Duodenal mucosa (tissue), 2 donors: ENCODE measurements at regions not wholly inside any gene's neighbourhood (a gene's known extent, or its start where the extent isn't known, plus 50 kb on each side); places are given as distances from the start of the nearest gene placed in this dataset.

Experiments used
- H3K27ac ChIP-seq: one replicate; pipeline ENCODE4 v1.7.0; 2013; ENCODE audit warnings: low read depth, low read length
- H3K27me3 ChIP-seq, 2 donors: one replicate each; pipeline ENCODE4 v1.7.0; 2013; ENCODE audit warnings: low read length in 2 of 2, control low read depth in 1 of 2; ENCODE audit not compliant: insufficient read depth in 2 of 2, control insufficient read depth in 1 of 2
- H3K36me3 ChIP-seq, 2 donors: one replicate each; pipeline ENCODE4 v1.7.0; 2013; ENCODE audit warnings: low read length in 2 of 2, control low read depth in 1 of 2; ENCODE audit not compliant: insufficient read depth in 2 of 2, control insufficient read depth in 1 of 2
- H3K4me1 ChIP-seq, 2 donors: one replicate each; pipeline ENCODE4 v1.7.0; 2013; ENCODE audit warnings: low read length in 2 of 2, control low read depth in 1 of 2; ENCODE audit not compliant: insufficient read depth in 2 of 2, control insufficient read depth in 1 of 2
- H3K4me3 ChIP-seq, 2 donors: one replicate each; pipeline ENCODE4 v1.7.0; 2013; ENCODE audit warnings: low read length in 2 of 2, low read depth in 1 of 2
- H3K9ac ChIP-seq, 2 donors: one replicate each; pipeline ENCODE4 v1.7.0; 2013; ENCODE audit warnings: low read length in 2 of 2, low read depth in 1 of 2
- H3K9me3 ChIP-seq, 2 donors: one replicate each; pipeline ENCODE4 v1.7.0; 2013; ENCODE audit warnings: low read length in 2 of 2, control low read depth in 1 of 2; ENCODE audit not compliant: control insufficient read depth in 1 of 2

DNA sequence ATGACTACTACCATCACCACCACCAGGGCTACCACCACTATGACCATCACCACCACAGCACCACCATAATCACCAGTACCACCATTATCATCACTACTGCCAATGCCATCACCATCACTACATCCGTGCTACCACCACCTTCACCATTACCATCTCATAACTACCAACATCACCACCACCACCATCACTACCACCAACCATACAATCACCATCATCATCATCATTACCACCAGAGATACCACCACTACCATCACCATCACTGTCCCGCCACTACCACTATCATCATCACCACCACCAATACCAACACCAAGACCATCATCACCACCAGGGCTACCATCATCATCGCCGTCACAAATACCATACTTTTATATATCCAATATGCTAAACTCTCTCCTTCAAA lies 369.6 kb upstream of the DYNLRB2 start:
- Histone ChIP-seq H3K9me3 (no peaks in the 10 kb centered on the region), H3K27me3 (no peaks in the 10 kb centered on the region), H3K27ac (no peak overlapping the region), H3K9ac (no peak overlapping the region), H3K4me1 (no peaks in the 10 kb centered on the region), H3K4me3 (no peak overlapping the region), H3K36me3 (no peaks in the 10 kb centered on the region)

DNA sequence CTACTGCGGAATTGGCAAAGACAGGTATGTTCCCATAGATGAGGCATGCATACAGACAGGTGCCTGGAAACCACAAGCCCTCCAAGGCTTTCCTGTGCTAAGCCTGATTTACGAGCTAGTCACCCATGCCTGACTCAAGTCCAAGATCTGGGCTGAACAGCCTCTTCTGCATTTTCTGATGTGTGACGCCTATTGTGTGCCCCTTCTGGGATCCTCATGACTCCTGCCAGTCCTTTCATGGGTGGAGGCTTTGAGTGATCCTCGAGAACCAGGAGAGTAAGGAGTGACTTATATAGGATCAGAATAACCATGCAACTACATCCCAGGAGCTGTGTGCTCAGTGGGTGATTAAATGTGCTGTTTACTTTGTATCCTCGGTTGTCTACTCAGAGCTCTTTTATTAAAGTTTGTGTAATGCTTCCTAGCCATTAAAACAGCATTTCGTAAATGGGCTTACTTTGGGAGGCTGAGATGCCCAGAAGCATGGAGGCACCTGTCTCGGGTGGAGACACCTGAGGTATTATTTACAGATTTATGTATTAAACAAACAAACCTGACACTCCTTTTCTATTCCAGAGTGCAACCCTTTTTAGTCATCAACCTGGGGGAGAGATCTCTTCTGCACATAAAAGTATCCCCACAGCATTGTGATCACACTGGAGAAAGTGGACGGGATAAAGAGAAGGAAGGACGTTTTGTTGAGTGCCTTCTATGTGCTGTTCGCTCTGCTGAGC lies 373.0 kb upstream of the DYNLRB2 start:
- Histone ChIP-seq H3K4me3 (no peak overlapping the region), H3K36me3 (no peaks in the 10 kb centered on the region), H3K27ac (no peak overlapping the region), H3K4me1 (no peaks in the 10 kb centered on the region), H3K27me3 (no peaks in the 10 kb centered on the region), H3K9ac (no peak overlapping the region), H3K9me3 (no peaks in the 10 kb centered on the region)

DNA sequence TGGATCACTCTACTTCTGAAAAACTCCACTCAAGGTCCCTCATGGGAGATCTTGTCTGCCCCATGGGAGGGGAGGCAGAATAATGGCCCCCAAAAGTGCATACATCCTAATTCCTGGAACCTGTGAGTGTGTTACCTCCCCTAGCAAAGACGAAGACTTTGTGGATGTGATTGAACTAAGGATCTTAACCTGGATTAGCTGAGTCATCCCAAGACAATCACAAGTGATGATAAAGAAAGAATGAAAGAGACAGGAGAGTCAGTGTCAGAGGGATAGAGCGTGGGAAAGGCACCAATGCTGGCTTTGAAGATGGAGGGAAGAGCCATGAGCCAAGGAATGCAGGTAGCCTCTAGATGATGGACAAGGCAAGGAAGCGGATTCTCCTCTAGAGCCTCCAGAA lies 374.7 kb upstream of the DYNLRB2 start:
- Histone ChIP-seq H3K4me1 (no peaks in the 10 kb centered on the region), H3K36me3 (no peaks in the 10 kb centered on the region), H3K9ac (no peak overlapping the region), H3K4me3 (no peak overlapping the region), H3K27ac (no peak overlapping the region), H3K9me3 (no peaks in the 10 kb centered on the region), H3K27me3 (no peaks in the 10 kb centered on the region)

DNA sequence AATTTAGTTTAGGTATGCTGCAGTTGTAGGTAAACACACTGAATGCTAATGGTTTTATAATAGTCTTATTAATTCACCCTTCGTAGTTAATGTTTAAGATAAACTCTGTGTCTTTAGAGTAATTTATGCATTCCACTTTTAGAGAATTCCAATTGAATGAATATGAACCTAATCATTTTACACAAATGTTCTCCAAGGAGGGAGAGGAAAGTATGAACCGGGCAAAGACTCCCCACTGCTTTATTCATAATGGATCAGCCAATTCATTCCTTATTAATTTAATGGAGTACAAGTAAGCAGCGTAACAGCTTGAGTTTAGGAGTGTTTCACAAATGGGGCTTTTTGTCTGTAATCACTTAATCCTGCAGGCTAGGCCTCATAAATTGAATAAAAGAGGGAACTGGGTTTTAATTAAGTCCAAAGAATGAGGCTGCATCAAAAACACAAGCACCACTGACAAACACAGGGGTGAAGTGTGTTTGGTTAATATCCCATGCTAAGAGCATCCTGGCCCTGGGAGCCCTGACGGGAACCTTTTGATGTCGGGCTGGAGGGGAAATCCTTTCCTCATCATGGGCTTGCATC lies 375.7 kb upstream of the DYNLRB2 start:
- no peaks in the 10 kb centered on the region for H3K27me3 ChIP-seq
- H3K27ac ChIP-seq = no peak overlapping the region
- H3K9ac ChIP-seq = no peak overlapping the region
- H3K36me3 ChIP-seq = no peaks in the 10 kb centered on the region
- H3K4me3 ChIP-seq = no peak overlapping the region
- H3K4me1 ChIP-seq = no peaks in the 10 kb centered on the region
- H3K9me3 ChIP-seq = no peaks in the 10 kb centered on the region

DNA sequence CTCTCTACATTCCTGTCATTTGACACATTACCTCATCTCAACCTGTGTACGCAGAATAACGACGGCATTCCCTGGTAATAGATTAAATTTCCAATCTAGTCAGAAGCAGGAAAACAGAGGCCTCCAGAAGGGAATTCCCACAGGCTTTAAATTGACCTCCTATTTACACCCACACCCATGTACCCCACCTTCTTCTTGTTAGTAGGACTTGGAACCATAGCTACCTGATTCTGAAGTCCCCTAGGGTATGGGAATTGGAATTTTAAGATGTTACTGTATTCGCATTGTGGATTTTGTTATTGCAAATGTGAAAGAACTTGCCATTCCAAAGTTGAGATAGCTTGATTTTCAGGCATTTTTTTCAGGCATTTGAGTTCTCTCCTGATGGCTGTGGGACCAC lies 377.5 kb upstream of the DYNLRB2 start:
- Histone ChIP-seq H3K27me3 (no peaks in the 10 kb centered on the region), H3K9ac (no peak overlapping the region), H3K9me3 (no peaks in the 10 kb centered on the region), H3K4me1 (no peaks in the 10 kb centered on the region), H3K4me3 (no peak overlapping the region), H3K36me3 (no peaks in the 10 kb centered on the region), H3K27ac (no peak overlapping the region)

DNA sequence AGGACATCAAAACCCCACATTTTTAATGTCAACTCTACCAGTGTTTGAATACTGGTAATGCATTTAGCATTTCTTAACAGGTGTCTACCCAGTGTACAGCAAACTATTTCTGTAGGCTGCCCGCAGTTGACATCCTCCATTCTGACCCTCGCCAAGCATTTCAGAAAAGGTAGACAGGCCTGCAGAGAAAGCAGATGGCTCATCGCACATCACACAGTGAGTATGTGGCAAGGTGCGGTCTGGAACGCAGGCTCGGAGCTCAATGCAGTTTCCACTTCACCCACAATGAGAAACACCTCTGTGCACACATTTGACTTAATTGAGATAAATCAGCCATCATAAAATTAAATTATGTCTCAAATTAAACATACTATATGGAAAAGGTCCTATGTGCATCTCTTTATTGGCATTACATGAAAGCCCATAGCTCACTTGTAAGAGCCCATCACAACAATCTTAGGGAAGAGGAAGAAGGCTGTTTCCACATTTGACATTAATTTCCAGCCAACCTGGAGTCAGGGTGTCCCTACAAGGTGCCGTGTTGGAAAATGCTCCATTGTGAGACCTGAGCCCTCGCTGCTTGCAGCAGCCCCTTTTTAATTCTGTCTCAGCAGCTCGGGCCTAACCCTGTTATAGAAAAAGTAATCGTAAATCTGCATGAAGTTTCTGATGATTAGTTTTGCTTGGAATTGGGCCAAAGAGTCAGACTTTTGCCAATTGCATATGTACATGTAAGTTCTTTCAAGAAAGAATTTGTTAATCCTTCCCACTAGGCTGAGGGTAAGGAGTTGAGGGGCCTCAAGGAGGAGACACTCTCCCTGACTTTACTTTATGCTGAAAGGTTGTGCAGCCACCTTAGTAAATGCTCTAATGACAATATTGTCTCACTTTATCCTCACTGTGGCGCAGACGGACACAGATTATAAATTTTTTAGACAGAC lies 378.7 kb upstream of the DYNLRB2 start:
- Histone ChIP-seq H3K27me3 (no peaks in the 10 kb centered on the region), H3K36me3 (no peaks in the 10 kb centered on the region), H3K4me3 (no peak overlapping the region), H3K27ac (no peak overlapping the region), H3K9ac (no peak overlapping the region), H3K4me1 (no peaks in the 10 kb centered on the region), H3K9me3 (no peaks in the 10 kb centered on the region)

DNA sequence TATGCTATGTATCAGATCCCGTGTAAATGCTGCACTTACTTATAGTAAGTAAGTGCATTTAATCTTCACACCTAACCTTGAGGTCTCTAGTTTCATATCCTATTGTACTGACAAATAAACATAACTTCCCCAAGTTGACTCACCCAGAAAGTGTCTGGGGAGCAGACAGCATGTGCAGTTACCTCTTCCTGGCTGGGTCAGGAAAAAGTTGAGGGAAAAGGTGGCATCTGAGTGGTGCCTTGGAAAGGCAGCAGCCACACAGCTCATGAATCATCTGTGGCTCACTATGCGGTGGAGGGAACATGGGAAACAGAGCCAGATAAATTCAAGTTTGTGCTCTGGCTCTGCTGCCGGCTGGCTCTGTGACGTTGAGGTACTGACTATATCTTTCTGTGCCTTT lies 382.0 kb upstream of the DYNLRB2 start:
- Histone ChIP-seq H3K9ac (no peak overlapping the region), H3K4me3 (no peak overlapping the region)

DNA sequence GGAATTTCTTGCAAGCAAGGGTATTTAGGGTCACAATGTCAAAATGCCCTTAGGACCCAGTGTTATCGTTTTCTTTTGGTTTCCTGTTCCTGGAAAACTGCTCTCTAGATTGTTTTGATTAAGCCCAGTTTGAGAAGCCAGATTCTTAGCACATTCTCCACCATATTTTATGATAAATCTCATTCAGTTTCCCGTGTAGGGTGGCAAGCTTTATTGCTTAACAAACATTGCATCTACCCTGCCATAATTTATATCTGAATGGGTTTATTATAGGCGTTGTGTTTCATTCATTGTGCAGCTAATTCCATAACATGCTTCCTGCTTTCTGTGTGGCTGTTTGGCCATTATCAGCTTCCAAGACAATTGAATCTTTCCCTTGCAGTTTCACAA lies 389.1 kb upstream of the DYNLRB2 start:
- Histone ChIP-seq H3K27ac (no peak overlapping the region), H3K36me3 (no peaks in the 10 kb centered on the region), H3K9ac (no peak overlapping the region), H3K27me3 (no peaks in the 10 kb centered on the region), H3K4me1 (peaks cover 9 to 18% of the 10 kb centered on the region in 2 donors), H3K4me3 (no peak overlapping the region), H3K9me3 (peaks cover 0 to 3% of the 10 kb centered on the region in 2 donors)

More for the DNA sequence above, 382.0 kb upstream of the DYNLRB2 start:
- Histone ChIP-seq H3K36me3 (no peaks in the 10 kb centered on the region), H3K27me3 (no peaks in the 10 kb centered on the region), H3K4me1 (no peaks in the 10 kb centered on the region), H3K27ac (no peak overlapping the region), H3K9me3 (no peaks in the 10 kb centered on the region)

DNA sequence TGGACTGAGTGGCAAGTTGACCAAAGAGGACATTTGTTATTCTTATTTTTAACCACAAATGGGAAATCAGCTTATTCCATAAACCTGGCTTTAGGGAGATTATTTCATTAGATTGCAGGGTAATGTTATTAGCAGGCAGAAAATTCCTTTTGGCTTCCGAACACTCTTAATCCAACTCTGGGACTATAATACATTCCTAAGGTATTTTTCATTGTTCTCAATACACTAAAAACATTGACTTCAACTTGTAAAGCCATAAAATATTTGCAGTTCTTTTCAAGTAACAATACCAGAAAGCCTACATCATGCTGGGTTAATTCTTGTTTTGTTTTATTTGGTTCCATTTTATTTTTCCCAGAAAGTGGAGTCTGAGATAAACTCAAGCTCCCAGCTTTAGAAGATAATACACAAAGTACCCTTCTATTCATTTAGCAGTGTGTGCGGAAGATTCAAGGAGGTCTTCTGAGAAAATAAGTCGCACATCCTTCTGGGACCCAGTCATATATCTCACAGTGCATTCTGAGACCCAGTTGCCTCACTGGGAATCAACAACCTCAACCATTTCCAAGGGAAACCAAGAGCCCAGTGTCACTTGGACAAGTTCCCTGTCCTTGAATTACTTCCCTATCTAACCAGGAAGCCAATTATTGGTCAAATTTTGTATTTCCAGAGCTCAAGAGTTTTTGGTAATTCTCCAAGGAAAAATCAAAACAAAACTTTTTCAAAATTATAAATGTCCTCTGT lies 389.6 kb upstream of the DYNLRB2 start:
- H3K4me3 ChIP-seq = no peak overlapping the region
- no peak overlapping the region for H3K9ac ChIP-seq
- H3K27ac ChIP-seq = no peak overlapping the region
- peaks cover 9 to 18% of the 10 kb centered on the region in 2 donors for H3K4me1 ChIP-seq
- H3K27me3 ChIP-seq = no peaks in the 10 kb centered on the region
- peaks cover 0 to 3% of the 10 kb centered on the region in 2 donors for H3K9me3 ChIP-seq
- H3K36me3 ChIP-seq = no peaks in the 10 kb centered on the region
